ENCODE measurements at regions not wholly inside any gene's neighbourhood (a gene's known extent, or its start where the extent isn't known, plus 50 kb on each side); places are given as distances from the start of the nearest gene placed in this dataset.
"Not testable (repeated sequence)": the region's sequence is repeated elsewhere in the genome, so short reads cannot be mapped to it uniquely, and the experiment has no call there.

DNA sequence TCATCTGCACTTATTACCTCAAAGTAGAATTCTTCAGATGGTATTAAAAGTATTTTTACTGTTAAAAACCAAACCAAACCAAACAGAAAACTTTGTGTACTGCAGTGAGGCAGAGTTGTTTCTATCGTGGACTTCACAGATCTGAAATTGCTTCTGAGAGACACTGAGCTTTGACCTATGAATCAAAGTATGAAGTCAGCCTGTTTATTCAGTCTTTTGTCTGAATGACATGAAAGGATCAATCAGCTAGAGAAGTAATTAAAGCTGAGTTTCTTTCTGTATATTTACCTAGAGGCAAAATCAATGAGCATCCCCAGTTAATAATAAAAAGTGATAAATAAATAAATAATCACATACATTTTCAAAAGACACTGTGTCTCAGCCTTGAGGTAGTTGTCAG is 2121.0 kb downstream of the PCDH7 start:
- no peak for DNase-seq (ENCODE audit: low read depth)

DNA sequence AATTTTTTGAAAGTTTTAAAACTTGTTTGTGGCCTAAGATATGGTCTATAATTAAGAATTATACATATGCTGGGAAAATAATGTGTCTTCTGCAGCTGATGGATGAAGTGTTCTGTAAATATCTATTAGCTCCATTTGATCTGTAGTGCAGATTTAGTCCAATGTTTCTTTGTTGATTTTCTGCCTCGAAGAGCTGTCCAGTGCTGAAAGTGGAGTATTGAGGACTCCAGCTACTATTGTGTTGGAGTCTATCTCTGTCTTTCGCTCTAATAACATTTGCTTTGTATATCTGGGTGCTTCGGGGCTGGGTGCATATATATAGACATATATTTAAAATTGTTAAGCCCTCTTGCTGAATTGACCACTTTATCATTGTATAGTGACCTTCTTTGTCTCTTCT is 2127.3 kb downstream of the PCDH7 start:
- peak; percentile 27 for DNase-seq (ENCODE audit: low read depth)

DNA sequence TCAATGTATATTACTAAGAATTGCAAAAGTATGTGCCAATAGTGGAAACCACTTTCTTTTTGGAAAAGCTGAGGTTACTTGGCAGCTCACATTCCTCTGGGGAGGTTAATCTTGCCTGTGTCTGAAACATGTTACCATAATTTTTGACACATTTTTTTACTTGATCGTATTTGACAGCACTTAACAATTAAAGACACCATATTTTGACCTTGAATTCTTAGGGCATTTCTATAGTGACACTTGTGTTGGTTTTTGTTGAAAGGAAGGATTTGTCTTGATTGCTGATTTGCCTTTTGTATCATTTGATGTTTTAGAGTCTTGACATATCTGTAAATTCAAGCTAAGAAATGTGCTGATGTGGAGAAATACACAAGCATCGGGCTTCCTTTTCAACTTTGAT is 2135.5 kb downstream of the PCDH7 start:
- DNase-seq (ENCODE audit: low read depth): no peak

- DNase-seq (ENCODE audit: low read depth): no peak
Measured at GRCh38 chr4:32858361-32858760, 2138.2 kb downstream of the PCDH7 start.

GRCh38 chr4:32858971-32859370 is 2138.8 kb downstream of the PCDH7 start:
- peak; percentile 74 for DNase-seq (ENCODE audit: low read depth)

- DNase-seq (ENCODE audit: low read depth): peak; percentile 9
Measured at GRCh38 chr4:32864713-32865351, 2144.7 kb downstream of the PCDH7 start.

GRCh38 chr4:32876546-32876945 is 2156.4 kb downstream of the PCDH7 start:
- DNase-seq (ENCODE audit: low read depth): no peak

GRCh38 chr4:32879913-32880312 is 2159.7 kb downstream of the PCDH7 start:
- DNase-seq (ENCODE audit: low read depth): no peak

- DNase-seq (ENCODE audit: low read depth): peak; percentile 50
Measured at GRCh38 chr4:32884198-32884597, 2164.0 kb downstream of the PCDH7 start.

GRCh38 chr4:32890398-32890797 is 2170.2 kb downstream of the PCDH7 start:
- DNase-seq (ENCODE audit: low read depth): no peak

- DNase-seq (ENCODE audit: low read depth): no peak
Measured at GRCh38 chr4:32909053-32909452, 2188.9 kb downstream of the PCDH7 start.

GRCh38 chr4:32909736-32910135 is 2189.6 kb downstream of the PCDH7 start:
- no peak for DNase-seq (ENCODE audit: low read depth)

GRCh38 chr4:32917586-32917985 is 2197.4 kb downstream of the PCDH7 start:
- DNase-seq (ENCODE audit: low read depth): no peak

DNA sequence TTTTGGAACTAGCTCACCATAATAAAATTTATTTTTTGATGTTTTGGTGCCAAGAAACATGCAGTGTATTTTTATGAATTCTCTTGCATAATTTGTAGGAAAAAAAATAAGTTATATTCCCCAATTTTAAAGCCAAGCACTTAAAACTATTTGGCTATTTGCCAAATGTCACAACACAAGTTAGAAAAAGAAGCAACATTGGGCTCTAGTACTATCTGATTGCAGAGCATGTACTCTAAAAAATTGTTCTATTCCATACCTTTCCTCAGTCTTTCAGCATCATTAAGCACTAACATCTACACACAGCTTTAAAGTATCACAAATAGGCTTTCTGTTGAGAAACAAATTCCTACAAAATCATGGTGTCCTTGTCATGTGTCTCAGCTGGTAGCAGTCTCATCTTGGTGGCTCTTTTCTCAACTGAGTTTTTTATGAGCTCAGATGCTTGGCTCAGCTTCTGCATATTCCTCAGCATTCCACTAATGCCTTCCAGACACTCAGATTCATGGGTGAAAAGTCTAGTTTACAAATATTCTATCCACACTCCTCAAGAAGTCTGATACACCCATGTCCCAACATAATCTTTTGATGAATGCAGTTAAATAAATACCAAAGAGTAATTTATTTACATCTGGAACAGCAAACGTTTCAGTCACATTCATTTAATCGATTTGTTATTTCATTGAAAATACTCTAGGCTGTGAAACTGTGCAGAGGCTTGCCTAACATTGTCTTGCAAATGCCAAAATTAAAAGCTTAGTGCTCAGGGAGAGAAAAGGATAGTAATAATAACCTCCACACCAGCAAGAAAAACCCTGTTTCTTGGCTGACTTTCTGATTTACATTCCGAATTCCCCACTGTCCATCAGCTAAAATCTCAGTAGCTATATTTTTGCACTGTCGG is 2209.9 kb downstream of the PCDH7 start:
- DNase-seq (ENCODE audit: low read depth): no peak

DNA sequence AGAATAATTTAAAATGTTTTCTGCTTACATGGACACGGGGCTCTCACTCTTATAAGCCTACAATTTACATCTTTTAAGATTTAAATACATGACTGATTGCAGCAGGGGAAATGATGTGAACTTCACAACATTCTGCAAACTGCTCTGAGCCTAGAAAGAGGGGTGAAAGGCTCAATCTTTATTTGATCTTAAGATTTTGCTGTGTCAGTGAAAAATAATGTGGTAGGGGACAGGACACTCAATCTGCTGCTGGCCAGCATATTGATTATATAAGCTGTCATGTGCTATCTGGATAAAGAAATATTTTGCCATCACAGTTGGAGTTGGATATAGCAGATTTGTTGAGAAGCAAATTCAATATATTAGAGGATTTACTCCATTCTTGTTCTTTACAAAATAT is 2210.5 kb downstream of the PCDH7 start:
- no peak for DNase-seq (ENCODE audit: low read depth)

GRCh38 chr4:32931475-32931874 is 2211.3 kb downstream of the PCDH7 start:
- DNase-seq (ENCODE audit: low read depth): peak; percentile 26

DNA sequence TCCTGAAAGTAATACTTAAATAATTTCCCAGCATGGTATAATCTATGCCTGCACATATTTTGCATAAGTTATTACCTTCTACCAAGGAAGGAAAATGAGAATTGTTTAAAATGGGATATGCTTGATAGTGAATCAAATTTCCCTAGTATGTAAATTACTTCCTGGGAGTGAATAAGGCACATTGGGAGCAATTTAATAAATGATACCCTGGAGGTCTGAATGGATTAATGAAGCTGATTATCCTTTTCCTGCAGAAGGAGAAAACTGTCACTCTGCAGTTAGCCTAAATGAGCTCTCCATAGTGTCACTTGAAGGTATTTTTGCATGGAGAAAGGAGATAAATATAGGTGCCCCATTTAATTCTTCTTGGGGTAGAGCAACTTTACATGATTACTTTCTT is 2212.0 kb downstream of the PCDH7 start:
- DNase-seq (ENCODE audit: low read depth): no peak

DNA sequence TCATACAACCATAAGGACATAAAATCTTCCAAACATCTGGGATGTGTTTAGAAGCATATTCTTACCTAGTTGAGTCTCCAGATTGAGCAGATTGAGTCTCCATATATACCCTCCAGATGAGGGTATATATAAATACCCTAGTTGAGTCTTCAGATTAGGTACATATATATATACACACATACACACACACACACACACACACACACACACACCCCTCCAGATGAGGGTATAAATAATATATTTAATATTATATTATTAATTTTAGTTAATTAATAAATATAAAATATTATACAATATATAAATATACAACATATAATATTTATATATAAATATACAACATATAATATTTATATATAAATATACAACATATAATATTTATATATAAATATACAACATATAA is 2219.1 kb downstream of the PCDH7 start:
- DNase-seq (ENCODE audit: low read depth): not testable (repeated sequence)

- DNase-seq (ENCODE audit: low read depth): no peak
Measured at GRCh38 chr4:32950866-32951265, 2230.7 kb downstream of the PCDH7 start.

DNA sequence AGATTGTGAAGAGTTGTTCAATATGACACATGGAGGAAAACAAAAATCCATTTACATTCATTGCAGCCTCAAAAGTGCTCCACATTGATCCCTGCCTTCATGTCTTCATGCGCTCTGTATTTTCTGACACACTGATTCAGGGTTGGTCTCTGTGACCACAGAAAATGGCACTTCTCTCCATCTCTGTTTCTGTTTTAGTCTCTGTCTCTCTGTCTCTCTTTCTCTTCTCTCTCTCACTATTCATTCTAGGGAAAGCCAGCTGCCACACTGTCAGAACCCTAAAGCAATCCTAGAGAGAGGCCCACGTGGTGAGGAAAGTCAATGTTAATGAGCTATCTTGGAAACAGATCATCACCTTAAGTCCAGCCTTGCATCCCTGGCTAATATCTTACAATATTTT is 2238.4 kb downstream of the PCDH7 start:
- DNase-seq (ENCODE audit: low read depth): peak; percentile 1

DNA sequence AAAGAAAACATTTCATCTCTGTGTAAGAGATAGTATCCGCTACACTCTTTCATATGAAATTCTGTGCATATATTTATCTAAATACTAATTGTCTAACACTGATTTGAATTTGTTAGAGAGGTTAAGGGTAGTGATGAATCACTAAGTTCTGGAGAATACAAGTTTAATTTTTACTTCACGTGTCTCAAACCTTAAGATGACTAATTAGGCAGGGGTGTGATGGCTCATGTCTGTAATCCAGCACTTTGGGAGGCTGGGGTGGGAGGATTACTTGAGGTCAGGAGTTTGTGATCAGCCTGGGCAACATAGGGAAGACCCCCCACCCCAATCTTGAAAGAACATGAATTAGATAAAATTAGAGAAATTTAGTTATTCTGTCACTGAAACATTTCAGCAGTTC is 2241.9 kb downstream of the PCDH7 start:
- peak; percentile 8 for DNase-seq (ENCODE audit: low read depth)

- peak; percentile 59 for DNase-seq (ENCODE audit: low read depth)
Measured at GRCh38 chr4:32985256-32985655, 2265.1 kb downstream of the PCDH7 start.

- no peak for DNase-seq (ENCODE audit: low read depth)
Measured at GRCh38 chr4:32986236-32986635, 2266.1 kb downstream of the PCDH7 start.

GRCh38 chr4:32987111-32987510 is 2266.9 kb downstream of the PCDH7 start:
- no peak for DNase-seq (ENCODE audit: low read depth)
